ENCODE measurements at regions not wholly inside any gene's neighbourhood (a gene's known extent, or its start where the extent isn't known, plus 50 kb on each side); places are given as distances from the start of the nearest gene placed in this dataset.

- Histone ChIP-seq H3K4me1 (ENCODE audit: low read length) (peaks cover 20% of the 10 kb centered on the region), H3K27me3 (replicated peaks; ENCODE audit: insufficient read depth, low read length) (no peaks in the 10 kb centered on the region)
- TF ChIP-seq EZH2phosphoT487 (IDR thresholded peaks at IDR 0.05; ENCODE audit: low read length) = no peak
- TF ChIP-seq CTCF (IDR thresholded peaks at IDR 0.05; ENCODE audit: low read length) = no peak
- TF ChIP-seq EZH2 (optimal IDR thresholded peaks at IDR 0.05; ENCODE audit: low read depth, low read length) = no peak
Observed at GRCh38 chr7:118109607-118110006, 74.4 kb upstream of the LSM8 start.

GRCh38 chr7:118110178-118110925 lies 73.6 kb upstream of the LSM8 start:
- no peaks in the 10 kb centered on the region for H3K27me3 ChIP-seq (replicated peaks; ENCODE audit: insufficient read depth, low read length)
- peak overlapping the region; percentile 40; the same call in 1 of the 2 replicates for H3K27ac ChIP-seq (ENCODE audit: low read length)
- H3K9ac ChIP-seq (ENCODE audit: low read length) = no peak overlapping the region; the same call in 1 of the 2 replicates
- peak overlapping the region; percentile 29; the same call in 1 of the 2 replicates for H2AFZ ChIP-seq (ENCODE audit: low read length)
- H3K9me2 ChIP-seq (replicated peaks; ENCODE audit: insufficient read depth, low read length) = no peaks in the 10 kb centered on the region
- H3K36me3 ChIP-seq (replicated peaks; ENCODE audit: insufficient read depth, low read length) = no peaks in the 10 kb centered on the region
- H3K79me2 ChIP-seq (ENCODE audit: low read length) = no peaks in the 10 kb centered on the region
- no peaks in the 10 kb centered on the region for H3K9me3 ChIP-seq (replicated peaks; ENCODE audit: insufficient read depth, low read length)
- H3F3A ChIP-seq (ENCODE audit: insufficient read depth, low read length) = peaks cover 7% of the 10 kb centered on the region; the same call in 1 of the 2 replicates
- TF ChIP-seq EZH2 (optimal IDR thresholded peaks at IDR 0.05; ENCODE audit: low read depth, low read length) = no peak
- TF ChIP-seq EZH2phosphoT487 (IDR thresholded peaks at IDR 0.05; ENCODE audit: low read length) = no peak
- TF ChIP-seq CTCF (IDR thresholded peaks at IDR 0.05; ENCODE audit: low read length) = no peak
- no peaks in the 10 kb centered on the region for H4K20me1 ChIP-seq (ENCODE audit: insufficient read depth, low read length)
- no peak overlapping the region; the same call in 1 of the 2 replicates for H3K4me3 ChIP-seq (ENCODE audit: low read length)
- peak overlapping the region; percentile 46 for H3K4me2 ChIP-seq (ENCODE audit: low read depth, low read length)
- H3K4me1 ChIP-seq (ENCODE audit: low read length) = peaks cover 20% of the 10 kb centered on the region
- DNase-seq = no peak

More at GRCh38 chr7:118109607-118110006, 74.4 kb upstream of the LSM8 start:
- Histone ChIP-seq H3K36me3 (replicated peaks; ENCODE audit: insufficient read depth, low read length) (no peaks in the 10 kb centered on the region), H3K9me2 (replicated peaks; ENCODE audit: insufficient read depth, low read length) (no peaks in the 10 kb centered on the region), H3K4me2 (ENCODE audit: low read depth, low read length) (peak overlapping the region; percentile 46; the same call in 1 of the 2 replicates), H3K4me3 (ENCODE audit: low read length) (no peak overlapping the region), H3K27ac (ENCODE audit: low read length) (peak overlapping the region; percentile 40; the same call in 1 of the 2 replicates), H3K9ac (ENCODE audit: low read length) (no peak overlapping the region), H2AFZ (ENCODE audit: low read length) (peak overlapping the region; percentile 29; the same call in 1 of the 2 replicates), H3K79me2 (ENCODE audit: low read length) (no peaks in the 10 kb centered on the region), H3F3A (ENCODE audit: insufficient read depth, low read length) (peaks cover 7% of the 10 kb centered on the region; the same call in 1 of the 2 replicates), H4K20me1 (ENCODE audit: insufficient read depth, low read length) (no peaks in the 10 kb centered on the region), H3K9me3 (replicated peaks; ENCODE audit: insufficient read depth, low read length) (no peaks in the 10 kb centered on the region)
- no peak for DNase-seq

- TF ChIP-seq CTCF (IDR thresholded peaks at IDR 0.05; ENCODE audit: low read length) (no peak), EZH2 (optimal IDR thresholded peaks at IDR 0.05; ENCODE audit: low read depth, low read length) (no peak), EZH2phosphoT487 (IDR thresholded peaks at IDR 0.05; ENCODE audit: low read length) (no peak)
- Histone ChIP-seq H4K20me1 (ENCODE audit: insufficient read depth, low read length) (no peaks in the 10 kb centered on the region), H3K9ac (ENCODE audit: low read length) (no peak overlapping the region), H3K36me3 (replicated peaks; ENCODE audit: insufficient read depth, low read length) (no peaks in the 10 kb centered on the region), H3K79me2 (ENCODE audit: low read length) (no peaks in the 10 kb centered on the region), H3K4me2 (ENCODE audit: low read depth, low read length) (peak overlapping the region; percentile 46; the same call in 1 of the 2 replicates), H3K27ac (ENCODE audit: low read length) (no peak overlapping the region), H2AFZ (ENCODE audit: low read length) (no peak overlapping the region), H3K9me2 (replicated peaks; ENCODE audit: insufficient read depth, low read length) (no peaks in the 10 kb centered on the region), H3F3A (ENCODE audit: insufficient read depth, low read length) (peaks cover 7% of the 10 kb centered on the region; the same call in 1 of the 2 replicates), H3K27me3 (replicated peaks; ENCODE audit: insufficient read depth, low read length) (no peaks in the 10 kb centered on the region), H3K4me1 (ENCODE audit: low read length) (peaks cover 20% of the 10 kb centered on the region), H3K9me3 (replicated peaks; ENCODE audit: insufficient read depth, low read length) (no peaks in the 10 kb centered on the region), H3K4me3 (ENCODE audit: low read length) (no peak overlapping the region)
- DNase-seq = no peak
Observed at GRCh38 chr7:118111347-118111746, 72.6 kb upstream of the LSM8 start.

Data from MM.1S (cell line).